SK-MEL-5 (cell line): ENCODE measurements at regions not wholly inside any gene's neighbourhood (a gene's known extent, or its start where the extent isn't known, plus 50 kb on each side); places are given as distances from the start of the nearest gene placed in this dataset.
A peak's percentile ranks its signal among the peaks of the same experiment; 100 is the strongest.
"Not testable (repeated sequence)": the region's sequence is repeated elsewhere in the genome, so short reads cannot be mapped to it uniquely, and the experiment has no call there.

Experiments
- DNase-seq: peaks from one replicate; pipeline ENCODE4 v3.0.0-alpha.2; 2016; ENCODE audit warnings: low read depth, low spot score
- in situ Hi-C: cut with HindIII; loops from 2 replicates; pipeline ENCODE4 v1.10.0; 2016; ENCODE audit warnings: low sequenced_read_pairs, high pct_unique_total_duplicates, low pct_unique_long_range_greater_than_20kb

- in situ Hi-C loops, DNase-seq: not testable (repeated sequence)
Observed at GRCh38 chr16:21367733-21368421, 89.8 kb upstream of the CRYM start.

GRCh38 chr16:21366998-21367397 lies 88.9 kb upstream of the CRYM start:
- DNase-seq, in situ Hi-C loops: not testable (repeated sequence)

- DNase-seq, in situ Hi-C loops: not testable (repeated sequence)
Observed at GRCh38 chr16:21365541-21365940, 87.5 kb upstream of the CRYM start.

GRCh38 chr16:21363550-21364223 lies 85.6 kb upstream of the CRYM start:
- in situ Hi-C loops = not testable (repeated sequence)
- peak; percentile 25 for DNase-seq

GRCh38 chr16:21361612-21362227 lies 83.6 kb upstream of the CRYM start:
- in situ Hi-C loops, DNase-seq: not testable (repeated sequence)

- DNase-seq, in situ Hi-C loops: not testable (repeated sequence)
Observed at GRCh38 chr16:21361045-21361444, 83.0 kb upstream of the CRYM start.

- DNase-seq, in situ Hi-C loops: not testable (repeated sequence)
Observed at GRCh38 chr16:21359513-21359912, 81.4 kb upstream of the CRYM start.

- DNase-seq, in situ Hi-C loops: not testable (repeated sequence)
Observed at GRCh38 chr16:21358261-21358795, 80.2 kb upstream of the CRYM start.

- DNase-seq, in situ Hi-C loops: not testable (repeated sequence)
Observed at GRCh38 chr16:21356308-21356707, 78.2 kb upstream of the CRYM start.

- in situ Hi-C loops, DNase-seq: not testable (repeated sequence)
Observed at GRCh38 chr16:21351433-21351832, 73.3 kb upstream of the CRYM start.

GRCh38 chr16:21350851-21351250 lies 72.8 kb upstream of the CRYM start:
- in situ Hi-C loops, DNase-seq: not testable (repeated sequence)

- DNase-seq, in situ Hi-C loops: not testable (repeated sequence)
Observed at GRCh38 chr16:21349336-21349735, 71.2 kb upstream of the CRYM start.

- DNase-seq, in situ Hi-C loops: not testable (repeated sequence)
Observed at GRCh38 chr16:21348815-21349214, 70.7 kb upstream of the CRYM start.

GRCh38 chr16:21347538-21347937 lies 69.4 kb upstream of the CRYM start:
- in situ Hi-C loops, DNase-seq: not testable (repeated sequence)

GRCh38 chr16:21346756-21347491 lies 68.8 kb upstream of the CRYM start:
- DNase-seq, in situ Hi-C loops: not testable (repeated sequence)

- in situ Hi-C loops, DNase-seq: not testable (repeated sequence)
Observed at GRCh38 chr16:21344361-21344912, 66.3 kb upstream of the CRYM start.

- in situ Hi-C loops = no loop called here
- no peak for DNase-seq
Observed at GRCh38 chr16:21341101-21341500, 63.0 kb upstream of the CRYM start.
